ENCODE measurements at regions not wholly inside any gene's neighbourhood (a gene's known extent, or its start where the extent isn't known, plus 50 kb on each side); places are given as distances from the start of the nearest gene placed in this dataset.
A peak's percentile ranks its signal among the peaks of the same experiment; 100 is the strongest.
"Not testable (repeated sequence)": the region's sequence is repeated elsewhere in the genome, so short reads cannot be mapped to it uniquely, and the experiment has no call there.

GRCh38 chr3:106962993-106963392 is 414.2 kb upstream of the CCDC54 start:
- H3K4me3 ChIP-seq (ENCODE audit: low read depth, low read length) = no peak overlapping the region
- no peak for DNase-seq (ENCODE audit: low read depth, low spot score)
- no peak for TF ChIP-seq CTCF (IDR thresholded peaks at IDR 0.05; ENCODE audit: insufficient read depth, low read length, missing control alignments)
- POLR2A ChIA-PET = no interaction called here
- CTCF ChIA-PET = no interaction called here

GRCh38 chr3:106963442-106963841 is 413.8 kb upstream of the CCDC54 start:
- no peak for TF ChIP-seq CTCF (IDR thresholded peaks at IDR 0.05; ENCODE audit: insufficient read depth, low read length, missing control alignments)
- DNase-seq (ENCODE audit: low read depth, low spot score) = peak; percentile 9
- CTCF ChIA-PET = no interaction called here
- POLR2A ChIA-PET = no interaction called here
- H3K4me3 ChIP-seq (ENCODE audit: low read depth, low read length) = no peak overlapping the region

- CTCF ChIA-PET = no interaction called here
- no peak for DNase-seq (ENCODE audit: low read depth, low spot score)
- POLR2A ChIA-PET = no interaction called here
- no peak overlapping the region for H3K4me3 ChIP-seq (ENCODE audit: low read depth, low read length)
- TF ChIP-seq CTCF (IDR thresholded peaks at IDR 0.05; ENCODE audit: insufficient read depth, low read length, missing control alignments) = no peak
Observed at GRCh38 chr3:106965307-106965706, 411.9 kb upstream of the CCDC54 start.

GRCh38 chr3:106969596-106969995 is 407.6 kb upstream of the CCDC54 start:
- CTCF ChIA-PET = interaction anchor here (1.0 kb wide), 1 partner anchor 13 kb away, joined by 3 read pairs; no protein-coding TSS in a partner anchor
- DNase-seq (ENCODE audit: low read depth, low spot score) = no peak
- POLR2A ChIA-PET = no interaction called here
- no peak for TF ChIP-seq CTCF (IDR thresholded peaks at IDR 0.05; ENCODE audit: insufficient read depth, low read length, missing control alignments)
- H3K4me3 ChIP-seq (ENCODE audit: low read depth, low read length) = no peak overlapping the region

- ChIA-PET POLR2A (no interaction called here), CTCF (no interaction called here)
- no peak for TF ChIP-seq CTCF (IDR thresholded peaks at IDR 0.05; ENCODE audit: insufficient read depth, low read length, missing control alignments)
- H3K4me3 ChIP-seq (ENCODE audit: low read depth, low read length) = no peak overlapping the region
- DNase-seq (ENCODE audit: low read depth, low spot score) = no peak
Observed at GRCh38 chr3:106981392-106981791, 395.8 kb upstream of the CCDC54 start.

- H3K4me3 ChIP-seq (ENCODE audit: low read depth, low read length) = no peak overlapping the region
- ChIA-PET POLR2A (no interaction called here), CTCF (no interaction called here)
- DNase-seq (ENCODE audit: low read depth, low spot score) = no peak
- no peak for TF ChIP-seq CTCF (IDR thresholded peaks at IDR 0.05; ENCODE audit: insufficient read depth, low read length, missing control alignments)
Observed at GRCh38 chr3:106985721-106986120, 391.5 kb upstream of the CCDC54 start.

- H3K4me3 ChIP-seq (ENCODE audit: low read depth, low read length); DNase-seq (ENCODE audit: low read depth, low spot score); CTCF ChIA-PET: not testable (repeated sequence)
- POLR2A ChIA-PET = interaction anchor here (0.6 kb wide), 1 partner anchor 132 kb away, joined by 3 read pairs; no protein-coding TSS in a partner anchor
Observed at GRCh38 chr3:106998841-106999682, 378.2 kb upstream of the CCDC54 start.

Data from AG04449 (cell line).